Astrocyte (in vitro differentiated cells and primary cell): ENCODE measurements at regions not wholly inside any gene's neighbourhood (a gene's known extent, or its start where the extent isn't known, plus 50 kb on each side); places are given as distances from the start of the nearest gene placed in this dataset.

Experiments used
- CTCF ChIP-seq: IDR thresholded peaks from 2 replicates; pipeline ENCODE4 v1.5.1; 2011; ENCODE audit warnings: low read depth, mild to moderate bottlenecking, inconsistent platforms, low read length, moderate library complexity; ENCODE audit not compliant: insufficient read depth
- EZH2 ChIP-seq: IDR thresholded peaks from 2 replicates; pipeline ENCODE4 v1.6.1; 2012; ENCODE audit warnings: mild to moderate bottlenecking, low read length, inconsistent platforms; ENCODE audit not compliant: insufficient read depth

- TF ChIP-seq CTCF (no peak), EZH2 (no peak)
Measured at GRCh38 chr5:8445139-8445538, 576.2 kb downstream of the MTRR start.
